H9 (cell line): ENCODE measurements at regions not wholly inside any gene's neighbourhood (a gene's known extent, or its start where the extent isn't known, plus 50 kb on each side); places are given as distances from the start of the nearest gene placed in this dataset.

ENCODE experiments used
- DNase-seq: peaks from one replicate; pipeline ENCODE4 v3.0.0-alpha.2; 2017
- H2AFZ ChIP-seq: one replicate; pipeline ENCODE4 v1.6.1; 2013; ENCODE audit warnings: mild to moderate bottlenecking, low read length, control low read depth, moderate library complexity
- H2AK5ac ChIP-seq: 2 replicates; pipeline ENCODE4 v1.6.1; 2013; ENCODE audit warnings: low read length, control low read depth, mixed read lengths; ENCODE audit not compliant: insufficient read length
- H2BK120ac ChIP-seq: one replicate; pipeline ENCODE4 v1.6.1; 2013; ENCODE audit warnings: low read depth, mild to moderate bottlenecking, low read length, control low read depth, inconsistent platforms; ENCODE audit not compliant: poor library complexity, severe bottlenecking
- H2BK12ac ChIP-seq: 2 replicates; pipeline ENCODE4 v1.6.1; 2013; ENCODE audit warnings: low read length, control low read depth, mixed read lengths, low read depth; ENCODE audit not compliant: insufficient read length
- H2BK15ac ChIP-seq: 2 replicates; pipeline ENCODE4 v1.6.1; 2013; ENCODE audit warnings: low read depth, low read length, control low read depth
- H2BK20ac ChIP-seq: one replicate; pipeline ENCODE4 v1.6.1; 2013; ENCODE audit warnings: low read depth, mild to moderate bottlenecking, low read length, control low read depth, inconsistent platforms; ENCODE audit not compliant: poor library complexity, severe bottlenecking
- H2BK5ac ChIP-seq: 2 replicates; pipeline ENCODE4 v1.6.1; 2013; ENCODE audit warnings: low read length, control low read depth, mixed read lengths; ENCODE audit not compliant: insufficient read length
- H3K14ac ChIP-seq: 2 replicates; pipeline ENCODE4 v1.6.1; 2013; ENCODE audit warnings: low read length, control low read depth; ENCODE audit not compliant: insufficient read depth
- H3K18ac ChIP-seq: 2 replicates; pipeline ENCODE4 v1.6.1; 2013; ENCODE audit warnings: low read depth, mild to moderate bottlenecking, mixed read lengths, low read length, control low read depth; ENCODE audit not compliant: insufficient read length
- H3K23ac ChIP-seq: 2 replicates; pipeline ENCODE4 v1.6.1; 2013; ENCODE audit warnings: low read length, control low read depth, mixed read lengths, low read depth; ENCODE audit not compliant: insufficient read length
- H3K23me2 ChIP-seq: 2 replicates; pipeline ENCODE4 v1.6.1; 2013; ENCODE audit warnings: low read depth, mild to moderate bottlenecking, mixed read lengths, low read length, control low read depth; ENCODE audit not compliant: insufficient read length, poor library complexity, severe bottlenecking
- H3K27ac ChIP-seq: 2 replicates; pipeline ENCODE4 v1.5.1; 2013; ENCODE audit warnings: low read length, control low read depth, mixed read lengths, low read depth; ENCODE audit not compliant: insufficient read length
- H3K27me3 ChIP-seq: 2 replicates; pipeline ENCODE4 v1.6.1; 2013; ENCODE audit warnings: low read length, control low read depth, inconsistent platforms; ENCODE audit not compliant: insufficient read depth
- H3K4ac ChIP-seq: 2 replicates; pipeline ENCODE4 v1.6.1; 2013; ENCODE audit warnings: low read depth, mild to moderate bottlenecking, control low read depth, inconsistent platforms, low read length, moderate library complexity
- H3K4me1 ChIP-seq: 2 replicates; pipeline ENCODE4 v1.6.1; 2013; ENCODE audit warnings: low read length, control low read depth, inconsistent platforms; ENCODE audit not compliant: insufficient read depth
- H3K4me2 ChIP-seq: 2 replicates; pipeline ENCODE4 v1.6.1; 2013; ENCODE audit warnings: low read length, control low read depth, mixed read lengths; ENCODE audit not compliant: insufficient read length, insufficient read depth
- H3K56ac ChIP-seq: 2 replicates; pipeline ENCODE4 v1.6.1; 2013; ENCODE audit warnings: low read depth, mild to moderate bottlenecking, mixed read lengths, low read length, control low read depth; ENCODE audit not compliant: insufficient read length
- H3K79me1 ChIP-seq: 2 replicates; pipeline ENCODE4 v1.6.1; 2013; ENCODE audit warnings: low read depth, mild to moderate bottlenecking, moderate library complexity, low read length, control low read depth, inconsistent platforms; ENCODE audit not compliant: insufficient read depth, poor library complexity, severe bottlenecking
- H3K79me2 ChIP-seq: 2 replicates; pipeline ENCODE4 v1.6.1; 2013; ENCODE audit warnings: low read length, control low read depth, inconsistent platforms; ENCODE audit not compliant: insufficient read depth
- H3K9ac ChIP-seq: 2 replicates; pipeline ENCODE4 v1.6.1; 2013; ENCODE audit warnings: low read length, control low read depth, mixed read lengths; ENCODE audit not compliant: insufficient read length; ENCODE audit errors: extremely low read depth
- H3K9me3 ChIP-seq: one replicate; pipeline ENCODE4 v1.6.1; 2013; ENCODE audit warnings: low read depth, low read length, inconsistent platforms; ENCODE audit not compliant: control insufficient read depth
- H3T11ph ChIP-seq: one replicate; pipeline ENCODE4 v1.6.1; 2013; ENCODE audit warnings: mild to moderate bottlenecking, low read length, control low read depth, inconsistent platforms
- H4K20me1 ChIP-seq: one replicate; pipeline ENCODE4 v1.6.1; 2013; ENCODE audit not compliant: control insufficient read depth, insufficient read length, insufficient read depth
- H4K5ac ChIP-seq: 2 replicates; pipeline ENCODE4 v1.6.1; 2013; ENCODE audit warnings: low read depth, mild to moderate bottlenecking, mixed read lengths, low read length, control low read depth; ENCODE audit not compliant: insufficient read length
- H4K8ac ChIP-seq: replicated peaks from 2 replicates; pipeline ENCODE4 v1.6.1; 2013; ENCODE audit warnings: low read length, control low read depth, mixed read lengths, low read depth; ENCODE audit not compliant: insufficient read length
- H4K91ac ChIP-seq: 2 replicates; pipeline ENCODE4 v1.6.1; 2013; ENCODE audit warnings: low read depth, mild to moderate bottlenecking, moderate library complexity, mixed read lengths, low read length, control low read depth; ENCODE audit not compliant: insufficient read length
- H3K27ac Mint-ChIP-seq, 3 experiments: 2 replicates in 2 of 3; 3 replicates in 1 of 3; pipeline ENCODE4 v1.8.0; 2020 to 2021; ENCODE audit warnings: mixed read lengths in 3 of 3, mild to moderate bottlenecking in 1 of 3, moderate library complexity in 1 of 3
- H3K27me3 Mint-ChIP-seq: 2 replicates; pipeline ENCODE4 v1.8.0; 2021; ENCODE audit warnings: low read depth, mild to moderate bottlenecking, moderate library complexity, mixed read lengths
- H3K36me3 Mint-ChIP-seq, 3 experiments: 2 replicates in 2 of 3; 3 replicates in 1 of 3; pipeline ENCODE4 v1.8.0; 2020 to 2021; ENCODE audit warnings: low read depth in 3 of 3, mixed read lengths in 3 of 3; ENCODE audit not compliant: insufficient read depth in 1 of 3
- H3K4me1 Mint-ChIP-seq, 2 experiments: 2 replicates each; pipeline ENCODE4 v1.8.0; 2020; ENCODE audit warnings: mixed read lengths in 2 of 2
- H3K4me3 Mint-ChIP-seq, 2 experiments: 2 replicates in 1 of 2; 3 replicates in 1 of 2; pipeline ENCODE4 v1.8.0; 2020 to 2021; ENCODE audit warnings: mild to moderate bottlenecking in 2 of 2, mixed read lengths in 2 of 2, moderate library complexity in 1 of 2
- H3K9me3 Mint-ChIP-seq, 2 experiments: 2 replicates in 1 of 2; 3 replicates in 1 of 2; pipeline ENCODE4 v1.8.0; 2020; ENCODE audit warnings: mild to moderate bottlenecking in 2 of 2, mixed read lengths in 2 of 2, moderate library complexity in 1 of 2
- CTCF ChIP-seq: fragments of 200-600 bp; sonication (generic); conservative IDR thresholded peaks from 3 replicates; pipeline ENCODE4 v1.8.0; 2021; ENCODE audit warnings: antibody characterized with exemption, mild to moderate bottlenecking
- WGBS: extraction: QIAGEN DNeasy Blood & Tissue Kit; methylation state at CpG from one replicate; pipeline ENCODE4 v1.1.7; 2013; ENCODE audit warnings: missing lambda C conversion rate, low lambda C conversion rate, mixed read lengths; ENCODE audit not compliant: insufficient read length; ENCODE audit errors: extremely low coverage; 5-methylcytosine and 5-hydroxymethylcytosine counted together

GRCh38 chr5:112612663-112613062 is 125.0 kb upstream of the APC start:
- WGBS = no CpG with 5 or more reads among the region's 4 CpGs
- Histone ChIP-seq H4K8ac (no peak overlapping the region), H3K27ac (no peak overlapping the region)

More at GRCh38 chr5:112612663-112613062, 125.0 kb upstream of the APC start:
- H2BK15ac ChIP-seq = no peak overlapping the region
- Mint-ChIP-seq H3K27ac (no peak overlapping the region), H3K4me3 (no peak overlapping the region), H3K27me3 (no peaks in the 10 kb centered on the region; the same call in 1 of the 2 replicates), H3K4me1 (no peaks in the 10 kb centered on the region), H3K36me3 (no peaks in the 10 kb centered on the region), H3K9me3 (no peaks in the 10 kb centered on the region)
- H3K18ac ChIP-seq = no peak overlapping the region
- H3T11ph ChIP-seq = no peak overlapping the region
- H2AFZ ChIP-seq = no peak overlapping the region
- no peak overlapping the region for H2BK20ac ChIP-seq
- no peak overlapping the region for H4K5ac ChIP-seq
- no peaks in the 10 kb centered on the region for H3K79me2 ChIP-seq
- no peak overlapping the region for H3K23ac ChIP-seq
- H3K27me3 ChIP-seq = no peaks in the 10 kb centered on the region
- H2BK120ac ChIP-seq = no peak overlapping the region
- no peak for TF ChIP-seq CTCF
- H2AK5ac ChIP-seq = no peak overlapping the region
- DNase-seq = no peak
- no peak overlapping the region for H3K9ac ChIP-seq
- H4K91ac ChIP-seq = no peak overlapping the region
- H4K20me1 ChIP-seq = no peaks in the 10 kb centered on the region
- no peak overlapping the region for H3K4ac ChIP-seq
- no peak overlapping the region for H3K4me2 ChIP-seq
- no peaks in the 10 kb centered on the region for H3K23me2 ChIP-seq
- no peaks in the 10 kb centered on the region for H3K79me1 ChIP-seq
- no peak overlapping the region for H3K14ac ChIP-seq
- H2BK5ac ChIP-seq = no peak overlapping the region
- no peaks in the 10 kb centered on the region for H3K4me1 ChIP-seq
- no peak overlapping the region for H3K56ac ChIP-seq
- H2BK12ac ChIP-seq = no peak overlapping the region
- H3K9me3 ChIP-seq = no peaks in the 10 kb centered on the region
